Kidney epithelial cell (primary cell): ENCODE measurements at regions not wholly inside any gene's neighbourhood (a gene's known extent, or its start where the extent isn't known, plus 50 kb on each side); places are given as distances from the start of the nearest gene placed in this dataset.

ENCODE experiments used
- DNase-seq: peaks from one replicate; pipeline ENCODE4 v3.0.0-alpha.2; 2010; ENCODE audit warnings: low read depth
- H3K27me3 ChIP-seq: 2 replicates; pipeline ENCODE4 v1.6.0; 2011; ENCODE audit warnings: low read length; ENCODE audit not compliant: control insufficient read depth, insufficient read depth
- H3K36me3 ChIP-seq: 2 replicates; pipeline ENCODE4 v1.5.1; 2011; ENCODE audit warnings: low read length; ENCODE audit not compliant: control insufficient read depth, insufficient read depth
- H3K4me3 ChIP-seq: 2 replicates; pipeline ENCODE4 v1.5.1; 2011; ENCODE audit warnings: low read depth, mild to moderate bottlenecking, control low read depth, low read length
- CTCF ChIP-seq: IDR thresholded peaks from 2 replicates; pipeline ENCODE4 v1.5.1; 2011; ENCODE audit warnings: mild to moderate bottlenecking, moderate library complexity, low read length, control low read depth, inconsistent platforms; ENCODE audit not compliant: insufficient read depth, poor library complexity, severe bottlenecking

GRCh38 chr3:181948286-181948685 lies 236.6 kb downstream of the SOX2 start:
- peak; percentile 61 for TF ChIP-seq CTCF
- no peaks in the 10 kb centered on the region for H3K27me3 ChIP-seq
- DNase-seq = no peak
- H3K36me3 ChIP-seq = no peaks in the 10 kb centered on the region
- no peak overlapping the region for H3K4me3 ChIP-seq

DNA sequence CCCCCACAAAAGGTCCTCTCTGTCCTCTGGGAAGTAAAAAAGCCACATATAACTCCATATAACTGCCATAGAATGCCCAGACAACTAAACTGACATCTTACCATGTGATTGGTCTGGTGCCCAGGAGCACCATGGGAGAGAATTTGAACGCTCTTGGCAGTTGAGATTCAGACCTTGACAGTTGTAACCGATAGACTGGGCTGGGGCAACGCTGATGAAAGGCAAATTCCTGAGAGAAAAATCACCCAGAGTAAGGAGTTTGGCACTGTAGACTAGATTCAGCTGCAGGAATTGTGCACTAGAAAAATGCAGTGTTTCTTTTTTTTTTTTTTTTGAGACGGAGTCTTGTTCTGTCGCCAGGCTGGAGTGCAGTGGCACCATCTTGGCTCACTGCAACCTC lies 240.5 kb downstream of the SOX2 start:
- no peaks in the 10 kb centered on the region for H3K36me3 ChIP-seq
- no peak for TF ChIP-seq CTCF
- no peak overlapping the region for H3K4me3 ChIP-seq
- H3K27me3 ChIP-seq = no peaks in the 10 kb centered on the region
- no peak for DNase-seq

GRCh38 chr3:181952929-181953328 lies 241.2 kb downstream of the SOX2 start:
- no peak for TF ChIP-seq CTCF
- Histone ChIP-seq H3K4me3 (no peak overlapping the region), H3K27me3 (no peaks in the 10 kb centered on the region), H3K36me3 (no peaks in the 10 kb centered on the region)
- no peak for DNase-seq

DNA sequence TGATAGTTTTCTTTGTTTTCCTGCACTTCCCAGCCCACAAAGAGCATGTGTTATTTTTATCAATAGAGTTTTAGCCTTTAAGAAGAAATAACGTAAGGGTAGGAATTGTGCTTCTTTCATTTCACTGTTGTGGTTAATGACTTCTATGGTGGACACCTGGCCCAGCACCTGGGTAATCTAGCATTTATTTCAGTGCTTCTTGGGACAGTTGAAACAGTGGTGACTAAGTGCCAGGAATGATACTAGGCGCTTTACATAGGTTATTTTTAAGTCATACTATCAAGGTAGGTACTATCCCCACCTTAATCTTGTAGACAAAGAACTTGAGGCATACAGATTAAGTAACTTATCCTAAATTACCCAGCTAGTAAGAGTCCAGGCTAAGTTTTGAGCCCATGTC lies 243.8 kb downstream of the SOX2 start:
- no peak for DNase-seq
- Histone ChIP-seq H3K36me3 (no peaks in the 10 kb centered on the region), H3K27me3 (no peaks in the 10 kb centered on the region), H3K4me3 (no peak overlapping the region)
- TF ChIP-seq CTCF = no peak

GRCh38 chr3:181956122-181956521 lies 244.4 kb downstream of the SOX2 start:
- H3K36me3 ChIP-seq = no peaks in the 10 kb centered on the region
- no peak for DNase-seq
- no peak overlapping the region for H3K4me3 ChIP-seq
- no peak for TF ChIP-seq CTCF
- H3K27me3 ChIP-seq = no peaks in the 10 kb centered on the region

GRCh38 chr3:181966393-181966792 lies 254.7 kb downstream of the SOX2 start:
- no peak for TF ChIP-seq CTCF
- Histone ChIP-seq H3K4me3 (no peak overlapping the region), H3K27me3 (no peaks in the 10 kb centered on the region), H3K36me3 (no peaks in the 10 kb centered on the region)
- DNase-seq = no peak
